ENCODE measurements at regions not wholly inside any gene's neighbourhood (a gene's known extent, or its start where the extent isn't known, plus 50 kb on each side); places are given as distances from the start of the nearest gene placed in this dataset.
"Not testable (repeated sequence)": the region's sequence is repeated elsewhere in the genome, so short reads cannot be mapped to it uniquely, and the experiment has no call there.

- intact Hi-C loops (cut with micrococcal nuclease), result no loop called here
Observed at GRCh38 chr7:156397249-156397648, 243.3 kb upstream of the RNF32 start.

GRCh38 chr7:156389116-156389692, 251.4 kb upstream of the RNF32 start:
- intact Hi-C loops (cut with micrococcal nuclease), result no loop called here

- intact Hi-C loops (cut with micrococcal nuclease), result no loop called here
Observed at GRCh38 chr7:156386097-156386496, 254.5 kb upstream of the RNF32 start.

GRCh38 chr7:156384706-156385105, 255.9 kb upstream of the RNF32 start:
- intact Hi-C loops (cut with micrococcal nuclease), result no loop called here

- intact Hi-C loops (cut with micrococcal nuclease), result no loop called here
Observed at GRCh38 chr7:156383526-156383925, 257.0 kb upstream of the RNF32 start.

GRCh38 chr7:156380261-156380660, 260.3 kb upstream of the RNF32 start:
- intact Hi-C loops (cut with micrococcal nuclease), result no loop called here

- intact Hi-C loops (cut with micrococcal nuclease), result no loop called here
Observed at GRCh38 chr7:156379324-156380070, 261.1 kb upstream of the RNF32 start.

GRCh38 chr7:156378806-156379205, 261.8 kb upstream of the RNF32 start:
- intact Hi-C loops (cut with micrococcal nuclease), result no loop called here

- intact Hi-C loops (cut with micrococcal nuclease), result no loop called here
Observed at GRCh38 chr7:156376317-156376716, 264.3 kb upstream of the RNF32 start.

GRCh38 chr7:156374335-156374734, 266.2 kb upstream of the RNF32 start:
- intact Hi-C loops (cut with micrococcal nuclease), result no loop called here

- intact Hi-C loops (cut with micrococcal nuclease), result not testable (repeated sequence)
Observed at GRCh38 chr7:156369929-156370328, 270.6 kb upstream of the RNF32 start.

- intact Hi-C loops (cut with micrococcal nuclease), result no loop called here
Observed at GRCh38 chr7:156368053-156368843, 272.3 kb upstream of the RNF32 start.

- intact Hi-C loops (cut with micrococcal nuclease), result no loop called here
Observed at GRCh38 chr7:156363751-156364150, 276.8 kb upstream of the RNF32 start.

- intact Hi-C loops (cut with micrococcal nuclease), result no loop called here
Observed at GRCh38 chr7:156360835-156361234, 279.7 kb upstream of the RNF32 start.

- intact Hi-C loops (cut with micrococcal nuclease), result no loop called here
Observed at GRCh38 chr7:156356551-156356950, 284.0 kb upstream of the RNF32 start.

- intact Hi-C loops (cut with micrococcal nuclease), result no loop called here
Observed at GRCh38 chr7:156353352-156353751, 287.2 kb upstream of the RNF32 start.

- intact Hi-C loops (cut with micrococcal nuclease), result not testable (repeated sequence)
Observed at GRCh38 chr7:156347703-156348248, 292.8 kb upstream of the RNF32 start.

- intact Hi-C loops (cut with micrococcal nuclease), result no loop called here
Observed at GRCh38 chr7:156347132-156347531, 293.4 kb upstream of the RNF32 start.

- intact Hi-C loops (cut with micrococcal nuclease), result no loop called here
Observed at GRCh38 chr7:156344595-156344994, 296.0 kb upstream of the RNF32 start.

- intact Hi-C loops (cut with micrococcal nuclease), result no loop called here
Observed at GRCh38 chr7:156334636-156335035, 305.9 kb upstream of the RNF32 start.

- intact Hi-C loops (cut with micrococcal nuclease), result no loop called here
Observed at GRCh38 chr7:156327916-156328315, 312.7 kb upstream of the RNF32 start.

GRCh38 chr7:156327474-156327873, 313.1 kb upstream of the RNF32 start:
- intact Hi-C loops (cut with micrococcal nuclease), result no loop called here
